ENCODE measurements at regions not wholly inside any gene's neighbourhood (a gene's known extent, or its start where the extent isn't known, plus 50 kb on each side); places are given as distances from the start of the nearest gene placed in this dataset.

GRCh38 chr7:115146148-115146547 is 224.3 kb downstream of the MDFIC start:
- H2BK20ac ChIP-seq (ENCODE audit: low read length): no peak overlapping the region
- ChIA-PET CTCF (ENCODE audit: partially characterized antibody) (no interaction called here), POLR2A (ENCODE audit: partially characterized antibody) (no interaction called here)
- no peak overlapping the region for H4K8ac ChIP-seq (ENCODE audit: extremely low read depth, insufficient read depth, low read length)
- no peaks in the 10 kb centered on the region for H3K9me3 ChIP-seq (ENCODE audit: insufficient read depth in 2 of 2, low read depth in 1 of 2, low read length in 1 of 2)
- no peak for FAIRE-seq
- no peak overlapping the region for H3K4ac ChIP-seq (replicated peaks; ENCODE audit: insufficient read length, low read depth, low read length)
- H2AK5ac ChIP-seq (ENCODE audit: low read depth, low read length): no peak overlapping the region
- H3K23ac ChIP-seq (ENCODE audit: insufficient read length): no peak overlapping the region
- DNase-seq (ENCODE audit: low read depth in 1 of 2, low spot score in 2 of 2): no peak
- no peaks in the 10 kb centered on the region for H3K79me1 ChIP-seq (ENCODE audit: low read depth, low read length)
- no peak overlapping the region for H4K91ac ChIP-seq (replicated peaks; ENCODE audit: insufficient read length, low read length)
- no peak overlapping the region for H3K4me2 ChIP-seq (ENCODE audit: insufficient read depth in 1 of 2, low read depth in 2 of 2, low read length in 2 of 2)
- no peak overlapping the region for H3K9ac ChIP-seq (replicated peaks in 1 of 4; ENCODE audit: extremely low read depth in 1 of 4, low read depth in 3 of 4, low read length in 3 of 4)
- H3K79me2 ChIP-seq (ENCODE audit: control insufficient read depth in 1 of 2, insufficient read depth in 2 of 2, low read length in 2 of 2): no peaks in the 10 kb centered on the region
- no peak overlapping the region for H3K14ac ChIP-seq (ENCODE audit: insufficient read length)
- H4K20me1 ChIP-seq (replicated peaks in 1 of 2; ENCODE audit: control insufficient read depth in 1 of 2, insufficient read depth in 2 of 2, low read length in 2 of 2): no peaks in the 10 kb centered on the region
- no peak overlapping the region for H3K18ac ChIP-seq (ENCODE audit: extremely low read depth, low read length)
- no peak overlapping the region for H3K27ac ChIP-seq (ENCODE audit: low read depth, low read length)
- H3K27me3 ChIP-seq (replicated peaks in 1 of 4; ENCODE audit: control insufficient read depth in 3 of 4, extremely low read depth in 1 of 4, insufficient read depth in 3 of 4, low read length in 3 of 4): no peaks in the 10 kb centered on the region
- H4K5ac ChIP-seq (ENCODE audit: insufficient read length, low read depth, low read length): no peak overlapping the region
- H3K4me3 ChIP-seq (ENCODE audit: extremely low read depth in 1 of 4, insufficient read depth in 2 of 4, low read depth in 3 of 4, low read length in 4 of 4): no peak overlapping the region
- TF ChIP-seq YY1 (IDR thresholded peaks at IDR 0.05; ENCODE audit: low read depth, low read length): no peak
- no peak for TF ChIP-seq SP2 (IDR thresholded peaks at IDR 0.05; ENCODE audit: low read length)
- TF ChIP-seq RBBP5 (IDR thresholded peaks at IDR 0.05; ENCODE audit: borderline replicate concordance, low read depth, low read length): no peak
- TF ChIP-seq JUND (IDR thresholded peaks at IDR 0.05; ENCODE audit: low read length): no peak
- no peak for TF ChIP-seq KDM4A (IDR thresholded peaks at IDR 0.05; ENCODE audit: low read depth, low read length, severe bottlenecking)
- no peak overlapping the region for H2BK15ac ChIP-seq (ENCODE audit: low read length)
- H3K4me1 ChIP-seq (replicated peaks in 1 of 4; ENCODE audit: control insufficient read depth in 3 of 4, insufficient read depth in 4 of 4, low read length in 3 of 4): no peaks in the 10 kb centered on the region
- no peak overlapping the region for H2BK120ac ChIP-seq (replicated peaks; ENCODE audit: low read depth, low read length)
- 83% methylated on average over 3 of the region's 3 CpGs; no CpG with 5 or more reads in 1 of the 2 experiments for WGBS, 2 experiments (ENCODE audit: extremely low coverage in 1 of 2, insufficient coverage in 1 of 2, insufficient read length in 1 of 2, insufficient replicate concordance in 2 of 2, low coverage in 1 of 2, low lambda C conversion rate in 2 of 2, missing lambda C conversion rate in 1 of 2)
- H2AFZ ChIP-seq (ENCODE audit: low read length): no peak overlapping the region
- H2BK5ac ChIP-seq (ENCODE audit: low read depth, low read length): no peak overlapping the region
- no peak overlapping the region for H2BK12ac ChIP-seq (ENCODE audit: low read depth, low read length)
- no peaks in the 10 kb centered on the region for H3K23me2 ChIP-seq (ENCODE audit: low read depth, low read length)
- H3K36me3 ChIP-seq (ENCODE audit: control insufficient read depth in 2 of 4, insufficient read depth in 4 of 4, low read length in 3 of 4): no peaks in the 10 kb centered on the region
- no peak overlapping the region for H3K56ac ChIP-seq (replicated peaks; ENCODE audit: insufficient read length, low read depth, low read length)
